ENCODE measurements at regions not wholly inside any gene's neighbourhood (a gene's known extent, or its start where the extent isn't known, plus 50 kb on each side); places are given as distances from the start of the nearest gene placed in this dataset.

DNA sequence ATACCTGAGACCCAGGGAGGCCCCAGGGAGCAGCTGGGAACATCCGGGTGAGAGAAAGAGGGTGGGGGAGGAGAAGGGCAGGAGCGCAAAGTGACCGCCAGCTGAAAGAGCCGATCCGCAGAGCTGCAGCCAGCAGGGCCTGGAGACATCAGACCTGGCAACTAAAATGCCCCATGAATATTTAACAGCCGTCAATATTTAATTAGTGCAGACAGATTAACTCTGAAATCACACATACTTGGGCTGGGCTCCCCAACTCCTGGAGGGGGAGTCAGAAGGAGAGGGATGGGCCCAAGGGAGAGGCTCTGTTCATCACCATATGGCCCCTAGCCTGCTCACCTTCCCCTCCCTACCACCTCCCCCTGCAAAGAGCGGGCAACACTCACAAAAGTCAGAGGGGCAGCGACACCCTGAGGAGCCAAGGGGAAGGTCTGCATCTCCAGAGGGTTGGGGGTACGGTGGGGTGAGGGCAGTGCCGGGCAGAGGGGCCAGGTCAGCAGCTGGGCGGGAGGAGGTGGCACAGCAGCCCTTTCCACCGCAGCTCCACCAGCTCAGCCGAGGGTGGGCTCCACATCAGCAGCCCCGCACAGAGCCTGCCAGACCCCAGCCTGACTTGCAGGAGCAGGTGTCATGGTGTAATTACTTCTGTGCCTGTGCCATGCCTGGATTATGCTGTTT is 61.9 kb upstream of the CCL1 start:
- Histone ChIP-seq H3K4me1 (ENCODE audit: insufficient read depth, low read length) (no peaks in the 10 kb centered on the region), H2AFZ (ENCODE audit: low read length) (no peak overlapping the region), H3K79me2 (ENCODE audit: insufficient read depth, low read length) (no peaks in the 10 kb centered on the region), H3K27me3 (ENCODE audit: insufficient read depth, low read length) (0 out of 2 replicates have a peak, but pooled peaks cover 3% of the 10 kb centered on the region), H2BK12ac (ENCODE audit: insufficient read length, low read depth, low read length) (no peak overlapping the region), H3K23ac (ENCODE audit: insufficient read length, low read depth, low read length) (no peak overlapping the region), H2BK20ac (ENCODE audit: low read depth, low read length, poor library complexity, severe bottlenecking) (no peak overlapping the region), H3K18ac (ENCODE audit: insufficient read length, low read depth, low read length) (no peak overlapping the region), H3K56ac (ENCODE audit: insufficient read length, low read depth, low read length) (no peak overlapping the region), H2BK120ac (ENCODE audit: low read depth, low read length, poor library complexity, severe bottlenecking) (no peak overlapping the region), H4K5ac (ENCODE audit: insufficient read length, low read depth, low read length) (no peak overlapping the region), H4K91ac (ENCODE audit: insufficient read length, low read depth, low read length) (no peak overlapping the region), H3T11ph (ENCODE audit: low read length) (no peak overlapping the region), H3K9ac (ENCODE audit: extremely low read depth, insufficient read length, low read length) (no peak overlapping the region), H2BK15ac (ENCODE audit: low read depth, low read length) (no peak overlapping the region), H3K14ac (ENCODE audit: insufficient read depth, low read length) (peak overlapping the region; percentile 78), H4K8ac (replicated peaks; ENCODE audit: insufficient read length, low read depth, low read length) (no peak overlapping the region), H3K4me2 (ENCODE audit: insufficient read depth, insufficient read length, low read length) (peak overlapping the region; percentile 65), H2BK5ac (ENCODE audit: insufficient read length, low read length) (no peak overlapping the region), H2AK5ac (ENCODE audit: insufficient read length, low read length) (no peak overlapping the region), H4K20me1 (ENCODE audit: control insufficient read depth, insufficient read depth, insufficient read length) (no peaks in the 10 kb centered on the region), H3K27ac (ENCODE audit: insufficient read length, low read depth, low read length) (no peak overlapping the region), H3K4ac (ENCODE audit: low read depth, low read length) (no peak overlapping the region), H3K23me2 (ENCODE audit: insufficient read length, low read depth, low read length, poor library complexity, severe bottlenecking) (peaks cover 8% of the 10 kb centered on the region), H3K79me1 (ENCODE audit: insufficient read depth, low read depth, low read length, poor library complexity, severe bottlenecking) (no peaks in the 10 kb centered on the region), H3K9me3 (ENCODE audit: control insufficient read depth, low read depth, low read length) (no peaks in the 10 kb centered on the region)
- H3K4me3 Mint-ChIP-seq, result peak overlapping the region; percentile 58 to 75
- TF ChIP-seq, protein P1, sequence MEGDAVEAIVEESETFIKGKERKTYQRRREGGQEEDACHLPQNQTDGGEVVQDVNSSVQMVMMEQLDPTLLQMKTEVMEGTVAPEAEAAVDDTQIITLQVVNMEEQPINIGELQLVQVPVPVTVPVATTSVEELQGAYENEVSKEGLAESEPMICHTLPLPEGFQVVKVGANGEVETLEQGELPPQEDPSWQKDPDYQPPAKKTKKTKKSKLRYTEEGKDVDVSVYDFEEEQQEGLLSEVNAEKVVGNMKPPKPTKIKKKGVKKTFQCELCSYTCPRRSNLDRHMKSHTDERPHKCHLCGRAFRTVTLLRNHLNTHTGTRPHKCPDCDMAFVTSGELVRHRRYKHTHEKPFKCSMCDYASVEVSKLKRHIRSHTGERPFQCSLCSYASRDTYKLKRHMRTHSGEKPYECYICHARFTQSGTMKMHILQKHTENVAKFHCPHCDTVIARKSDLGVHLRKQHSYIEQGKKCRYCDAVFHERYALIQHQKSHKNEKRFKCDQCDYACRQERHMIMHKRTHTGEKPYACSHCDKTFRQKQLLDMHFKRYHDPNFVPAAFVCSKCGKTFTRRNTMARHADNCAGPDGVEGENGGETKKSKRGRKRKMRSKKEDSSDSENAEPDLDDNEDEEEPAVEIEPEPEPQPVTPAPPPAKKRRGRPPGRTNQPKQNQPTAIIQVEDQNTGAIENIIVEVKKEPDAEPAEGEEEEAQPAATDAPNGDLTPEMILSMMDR (conservative IDR thresholded peaks at IDR 0.05), result peak; percentile 42; the same call in 2 of the 3 replicates
- DNase-seq, result peak; percentile 82
- H3K4me1 Mint-ChIP-seq, result peaks cover 11 to 17% of the 10 kb centered on the region in 2 experiments
- H3K36me3 Mint-ChIP-seq (ENCODE audit: insufficient read depth in 1 of 3, low read depth in 3 of 3), result no peaks in the 10 kb centered on the region
- WGBS (ENCODE audit: extremely low coverage, insufficient read length, low lambda C conversion rate), result no CpG with 5 or more reads among the region's 14 CpGs
- no peak overlapping the region; a peak in 1 of 7 replicates for H3K27ac Mint-ChIP-seq
- H3K9me3 Mint-ChIP-seq, result no peaks in the 10 kb centered on the region; a peak in 2 of 5 replicates
- peaks cover 44% of the 10 kb centered on the region for H3K27me3 Mint-ChIP-seq (ENCODE audit: low read depth)
